H4 (cell line): ENCODE measurements at regions not wholly inside any gene's neighbourhood (a gene's known extent, or its start where the extent isn't known, plus 50 kb on each side); places are given as distances from the start of the nearest gene placed in this dataset.

Source experiments
- DNase-seq: peaks from one replicate; pipeline ENCODE4 v3.0.0-alpha.2; 2015; ENCODE audit warnings: low spot score

DNA sequence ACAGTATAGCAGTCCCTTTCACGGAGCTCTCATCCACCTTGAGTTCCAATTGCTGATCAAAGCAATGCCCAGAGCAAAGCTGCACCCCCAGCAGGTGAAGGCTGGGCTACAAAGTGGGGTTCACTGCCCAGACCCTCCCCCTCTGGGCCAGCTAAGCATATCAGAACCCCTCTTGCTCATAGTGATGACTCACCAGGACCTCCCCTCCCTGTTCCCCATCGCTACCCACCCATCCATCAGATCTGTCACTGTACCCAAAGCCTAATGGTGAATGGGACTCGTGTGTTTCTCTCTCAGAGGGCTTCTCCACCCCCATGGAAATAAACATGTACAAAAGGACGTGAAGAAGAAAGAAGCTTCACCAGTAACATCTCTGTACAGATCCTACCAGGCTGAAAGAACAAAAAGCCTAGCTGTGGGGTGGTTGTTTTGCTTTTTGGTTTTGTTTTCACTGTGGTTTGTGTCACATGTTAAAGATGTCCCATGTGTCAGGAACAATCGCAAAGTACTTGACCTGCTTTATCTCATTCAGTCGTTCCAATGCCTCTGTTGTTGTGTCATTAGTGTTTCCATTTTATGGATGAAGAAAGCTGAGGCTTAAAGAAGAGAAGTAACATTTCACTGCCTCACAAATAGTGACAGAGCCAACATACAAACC, 518.5 kb downstream of the CD83 start:
- DNase-seq = no peak

DNA sequence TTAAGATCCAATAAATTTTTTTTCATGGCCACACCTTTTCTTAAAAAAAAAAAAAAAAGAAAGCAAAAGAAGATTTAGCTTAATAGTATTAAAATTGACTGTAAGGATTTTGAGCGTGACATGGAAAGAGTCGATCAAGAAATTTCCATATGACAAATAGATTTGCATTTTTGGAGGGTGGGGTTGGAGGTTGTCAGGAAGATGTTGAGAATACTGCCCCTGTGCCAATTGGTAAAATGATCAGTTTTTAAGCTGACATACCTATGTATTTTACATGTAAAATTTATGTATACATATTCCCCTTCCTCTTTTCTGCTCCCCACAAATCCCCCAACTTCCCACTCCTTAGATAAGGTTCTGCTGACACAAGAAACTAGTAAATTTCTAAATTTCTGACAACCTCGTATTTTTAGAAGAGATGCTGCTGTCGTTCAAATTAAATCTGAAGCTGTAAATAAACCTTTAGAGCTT, 520.9 kb downstream of the CD83 start:
- DNase-seq = no peak

DNA sequence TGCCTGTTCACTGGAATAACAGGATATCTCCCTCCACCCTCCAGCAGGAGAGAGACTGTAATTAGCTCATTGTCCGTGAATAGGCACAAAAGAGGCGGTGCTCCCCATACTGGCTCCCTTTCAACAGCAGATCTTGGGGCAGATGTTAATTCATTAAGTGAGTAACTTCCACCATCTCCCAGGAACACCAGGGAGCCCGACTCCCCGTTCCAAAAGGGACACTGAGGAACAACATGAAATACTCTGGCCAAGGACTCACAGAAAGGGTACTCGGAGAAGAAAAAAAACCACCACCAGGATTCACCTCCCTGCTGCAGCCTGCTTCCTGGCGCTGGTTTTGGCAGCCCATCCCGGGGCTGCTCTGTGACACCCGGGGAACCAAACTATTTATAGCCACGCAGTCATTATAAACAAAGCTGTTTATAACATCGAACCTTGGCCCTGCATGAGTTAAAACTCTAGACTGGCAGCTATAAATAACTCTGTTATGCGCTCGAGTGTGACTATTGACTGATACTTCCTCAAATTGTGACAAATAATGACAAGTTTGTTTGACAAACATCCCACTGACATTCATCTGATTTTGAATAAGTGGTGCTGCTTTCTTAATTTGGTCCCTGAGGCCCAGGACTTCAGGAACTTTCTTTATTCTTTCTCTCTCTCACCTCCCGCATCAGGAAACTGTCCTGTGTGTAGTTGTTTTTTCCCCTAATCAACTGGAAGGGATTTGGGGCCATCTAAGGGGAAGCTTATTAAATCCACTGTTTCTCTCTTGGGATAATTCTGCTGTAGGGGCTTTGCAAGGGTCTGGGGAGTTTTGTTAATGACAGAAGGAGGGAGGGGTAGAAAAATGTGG, 521.6 kb downstream of the CD83 start:
- DNase-seq = no peak

DNA sequence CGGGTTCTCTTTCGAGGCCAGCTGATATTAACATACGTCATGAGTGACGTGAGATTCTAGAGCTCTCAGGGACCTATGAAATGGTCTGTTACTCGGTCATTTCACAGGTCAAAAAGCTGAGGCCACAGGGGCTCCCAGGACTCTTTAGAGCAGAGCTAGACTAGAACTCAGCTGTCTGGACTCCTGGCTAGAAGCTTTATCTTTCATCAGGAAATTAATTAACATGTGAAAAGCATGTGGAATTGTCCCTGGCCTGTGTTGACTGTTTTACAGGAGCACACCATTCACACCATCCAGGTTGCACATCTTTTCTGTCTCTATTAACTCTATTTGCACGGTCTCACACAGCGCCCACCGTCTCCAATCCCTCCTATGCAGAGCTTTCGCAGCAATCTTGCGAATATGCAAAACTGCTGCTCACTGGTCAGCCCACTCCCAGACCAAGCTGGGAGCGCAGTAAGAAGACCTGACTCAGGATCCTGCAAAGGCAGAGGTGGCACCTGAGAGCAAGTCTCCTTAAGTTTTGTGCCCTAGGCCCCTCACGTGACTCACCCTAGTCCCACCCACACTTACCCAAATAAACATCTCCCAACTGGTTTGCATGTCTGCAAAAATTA, 522.5 kb downstream of the CD83 start:
- DNase-seq = no peak

DNA sequence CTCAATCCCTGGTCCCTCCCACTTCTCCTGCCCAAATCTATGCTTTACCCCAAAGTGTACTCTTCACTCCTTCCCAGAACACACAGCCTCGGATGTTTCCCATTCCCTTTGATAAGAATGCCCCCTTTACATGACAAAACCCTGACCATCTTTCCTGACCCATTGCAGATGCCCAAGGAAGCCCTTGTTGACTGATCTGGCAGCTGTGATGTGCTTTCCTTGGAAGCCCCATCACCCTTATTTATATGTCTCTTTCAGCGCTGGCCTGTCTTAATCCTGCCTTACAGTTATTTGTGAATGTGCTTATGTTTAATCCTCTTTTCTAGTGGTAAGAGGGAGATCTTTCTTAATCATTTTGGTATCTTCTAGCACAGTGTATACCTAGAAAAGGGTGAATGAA, 523.1 kb downstream of the CD83 start:
- no peak for DNase-seq

DNA sequence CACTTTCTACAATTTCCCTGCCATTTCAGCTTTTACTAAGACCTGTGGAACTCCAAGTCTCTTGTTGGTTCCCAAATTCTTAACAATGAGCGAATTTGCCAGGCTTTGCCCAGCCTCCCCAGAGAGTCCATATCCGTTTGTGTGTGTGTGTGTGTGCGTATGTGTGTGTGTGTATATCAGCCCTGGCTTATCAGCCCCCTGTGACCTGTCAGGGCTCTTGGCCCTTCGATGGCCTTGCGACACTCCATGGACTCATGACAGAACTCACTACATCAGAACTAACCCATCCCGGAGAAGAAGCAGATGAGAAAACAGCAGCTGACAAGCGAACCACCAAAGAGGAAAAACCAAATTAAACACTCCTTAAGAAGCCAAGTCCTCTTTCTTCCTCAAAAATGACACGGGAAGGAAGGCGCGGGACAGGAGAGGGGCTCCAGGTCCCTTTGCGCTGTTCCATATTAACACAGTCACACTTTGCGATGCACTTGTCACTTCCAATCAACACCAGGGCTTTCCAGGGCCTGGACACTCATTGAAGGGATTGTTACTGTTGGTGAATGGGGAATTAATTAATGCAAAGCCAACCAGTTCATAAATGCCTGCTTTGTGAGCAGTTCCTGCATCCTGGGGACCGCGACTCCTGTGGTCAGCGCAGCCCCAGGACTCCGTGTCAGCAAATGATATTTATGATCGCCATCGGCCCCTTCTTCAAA, 524.0 kb downstream of the CD83 start:
- DNase-seq = no peak

DNA sequence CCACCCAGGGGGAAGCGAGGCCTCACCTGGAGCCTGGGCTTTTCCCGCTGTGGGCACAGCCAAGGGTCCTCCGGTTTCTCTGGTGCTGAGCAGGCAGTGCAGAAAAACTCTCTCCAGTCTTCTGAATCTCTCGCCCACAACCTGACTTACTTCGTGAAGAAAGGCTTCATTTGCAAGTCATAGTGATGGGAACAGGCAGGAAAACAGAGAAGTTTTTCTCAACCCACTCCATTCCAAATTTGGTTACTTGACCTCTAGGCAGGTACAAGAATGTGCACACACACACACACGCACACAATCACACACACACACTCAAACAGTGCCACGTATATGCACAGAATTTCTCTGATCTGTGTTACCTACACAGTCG, 524.5 kb downstream of the CD83 start:
- DNase-seq = no peak

DNA sequence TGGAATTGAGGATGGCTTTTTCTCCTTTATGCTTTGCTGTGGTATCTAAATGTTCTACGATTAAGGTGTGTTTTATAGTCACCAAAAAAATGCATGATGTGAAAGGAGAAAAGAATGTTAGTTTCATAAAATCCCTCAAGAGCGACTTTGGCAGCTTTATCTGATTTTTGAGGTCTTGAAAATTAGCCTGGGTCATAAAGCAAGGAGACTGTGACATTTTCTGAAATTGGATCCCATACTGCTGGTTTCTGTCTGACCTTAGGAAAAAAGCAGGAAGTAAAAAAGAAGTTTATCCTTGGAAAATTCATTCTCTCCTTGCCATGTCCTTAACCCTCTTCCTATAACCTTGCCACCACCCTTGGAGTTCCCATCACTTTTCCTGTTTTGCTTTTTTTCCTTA, 525.3 kb downstream of the CD83 start:
- DNase-seq = no peak

DNA sequence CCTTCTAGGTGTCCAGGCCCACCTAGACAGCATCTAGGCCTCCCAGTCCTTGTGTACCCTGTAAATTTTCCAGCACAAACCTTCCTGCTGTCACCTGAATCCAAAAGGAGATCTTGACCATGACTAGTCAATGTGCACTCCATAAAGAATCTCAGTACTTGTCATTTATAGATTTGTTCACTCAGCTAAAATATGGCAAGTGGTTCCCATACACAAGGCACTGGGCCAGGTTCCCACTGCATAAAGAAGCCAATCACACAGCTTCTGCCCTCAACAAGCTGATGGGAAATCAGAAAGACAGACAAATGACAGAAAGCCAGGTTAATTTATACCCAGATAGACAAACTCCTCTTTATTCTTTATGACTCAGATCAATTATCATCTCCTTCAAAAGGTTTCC, 526.8 kb downstream of the CD83 start:
- no peak for DNase-seq

DNA sequence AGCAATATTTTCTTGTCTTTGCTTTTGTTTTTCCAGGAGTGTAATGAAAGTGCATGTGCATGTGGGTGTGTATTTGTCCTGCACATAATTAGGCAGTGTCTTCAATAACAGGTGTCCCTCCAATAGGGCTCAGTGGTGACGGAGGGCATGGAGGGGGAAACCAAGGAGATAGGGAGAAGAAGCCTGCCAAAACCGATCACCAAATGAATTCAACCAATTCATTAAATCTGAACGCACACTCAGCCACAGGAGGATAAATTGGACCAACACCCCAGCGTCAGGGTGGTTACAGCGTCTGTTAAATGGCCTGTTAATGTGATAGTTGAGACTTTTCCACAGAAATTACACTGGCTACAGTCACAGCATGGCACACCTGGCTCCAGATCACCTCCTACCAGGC, 527.6 kb downstream of the CD83 start:
- no peak for DNase-seq

DNA sequence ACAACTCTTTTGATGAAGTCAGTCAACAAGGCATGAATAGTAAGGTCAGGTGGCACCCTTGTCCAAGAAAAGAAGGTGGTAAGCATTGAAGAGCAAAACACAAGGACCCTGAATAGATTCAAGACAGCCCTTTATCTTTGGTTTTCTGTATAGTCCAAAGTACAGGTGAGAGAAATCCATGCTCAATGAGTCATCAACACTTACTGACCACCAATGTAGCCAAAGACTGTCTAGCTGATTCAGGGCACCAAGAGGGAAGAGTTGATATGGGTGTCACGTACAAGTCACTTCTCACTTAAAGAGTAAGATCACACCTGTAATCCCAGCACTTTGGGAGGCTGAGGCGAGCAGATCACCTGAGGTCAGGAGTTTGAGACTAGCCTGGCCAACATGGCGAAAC, 528.3 kb downstream of the CD83 start:
- DNase-seq = no peak

DNA sequence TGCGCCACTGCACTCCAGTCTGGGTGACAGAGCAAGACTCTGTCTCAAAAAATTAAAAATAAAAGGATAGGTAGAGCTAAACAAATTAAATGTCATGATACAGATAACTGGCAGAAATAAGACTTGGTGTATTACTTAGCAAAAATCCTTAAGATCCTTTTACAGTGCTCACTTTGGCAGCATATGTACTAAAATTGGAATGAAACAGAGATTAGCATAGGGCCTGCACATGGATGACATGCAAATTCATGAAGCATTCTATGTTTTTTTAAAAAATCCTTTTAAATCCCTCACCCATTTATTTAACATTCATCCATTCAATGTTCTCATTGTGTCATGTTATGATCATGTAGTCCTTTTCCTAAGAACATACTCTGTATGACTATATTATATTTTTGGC, 528.8 kb downstream of the CD83 start:
- DNase-seq = no peak

DNA sequence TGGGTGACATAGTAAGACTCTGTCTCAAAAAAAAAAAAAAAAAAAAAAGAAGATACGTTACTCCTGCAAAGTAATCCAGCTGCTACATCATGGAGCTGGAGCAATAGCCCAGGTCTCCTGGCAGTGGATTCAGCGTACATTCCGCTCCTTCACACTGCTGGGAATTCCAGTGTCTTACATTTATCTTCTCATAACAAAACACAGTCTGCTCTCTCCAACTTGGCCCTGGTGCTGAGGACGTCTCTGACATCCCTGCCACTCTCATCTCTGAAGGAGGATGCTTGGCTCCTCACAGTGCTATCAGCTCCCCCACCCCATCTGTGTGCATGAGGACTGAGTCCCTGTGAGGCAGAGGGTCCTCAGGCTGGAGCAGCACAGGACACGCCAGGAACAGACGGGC, 529.8 kb downstream of the CD83 start:
- no peak for DNase-seq

DNA sequence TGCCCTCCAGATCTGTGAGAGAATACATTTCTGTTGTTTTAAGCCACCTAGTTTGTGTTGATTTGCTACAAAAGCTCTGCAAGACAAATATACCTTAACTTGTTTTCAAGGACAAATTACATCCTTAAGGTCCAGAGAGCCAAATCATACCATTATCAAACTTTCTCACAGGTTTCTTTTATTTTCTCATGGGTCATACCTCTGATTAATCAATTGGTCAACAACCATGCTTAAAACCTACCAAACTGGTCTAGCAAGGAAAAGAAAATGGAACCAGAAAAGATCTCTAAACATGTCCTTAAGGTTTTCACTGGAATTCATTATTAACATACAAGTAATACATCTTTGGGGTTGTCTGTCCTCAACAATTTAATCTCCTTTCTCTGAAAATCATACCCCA, 535.0 kb downstream of the CD83 start:
- no peak for DNase-seq

DNA sequence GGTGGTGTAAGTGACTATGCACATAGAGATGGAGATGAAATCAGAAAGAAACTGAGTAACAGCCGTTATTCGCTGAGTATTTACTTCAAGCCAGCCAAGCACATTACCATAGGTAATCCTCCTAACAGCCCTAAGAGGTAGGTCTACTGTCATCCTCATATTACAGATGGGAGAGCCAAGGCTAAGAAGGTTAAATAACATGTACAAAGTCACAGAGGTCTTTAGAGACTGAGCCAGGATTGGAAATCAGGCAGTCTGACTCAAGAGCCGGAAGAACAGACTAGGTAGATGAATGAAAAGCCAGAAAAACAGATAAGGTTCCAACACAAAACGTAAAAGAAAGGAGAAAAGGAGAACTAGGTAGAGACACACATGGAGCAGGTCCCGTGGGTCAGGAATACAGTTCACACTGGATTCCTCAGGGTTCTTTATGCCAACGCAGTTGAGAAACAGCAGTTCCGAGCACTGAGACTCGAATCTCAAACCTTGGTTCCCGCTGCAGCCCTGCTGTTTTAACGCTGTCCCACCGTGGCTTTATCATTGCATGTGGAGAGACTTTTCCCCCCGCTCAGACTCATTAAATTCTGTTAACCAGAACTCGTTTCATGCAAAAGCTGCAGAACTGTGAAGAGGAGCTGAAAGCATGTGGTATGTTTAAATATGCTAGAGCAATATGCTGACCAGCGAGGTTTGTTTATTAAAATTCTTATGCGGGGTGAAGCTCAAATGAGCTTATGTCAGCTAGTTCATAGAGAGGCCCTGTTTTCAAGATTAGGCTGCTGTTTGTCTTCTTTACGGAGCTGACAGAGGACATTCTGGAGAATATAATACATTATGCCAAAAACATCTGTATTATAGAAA, 537.9 kb downstream of the CD83 start:
- DNase-seq = no peak

DNA sequence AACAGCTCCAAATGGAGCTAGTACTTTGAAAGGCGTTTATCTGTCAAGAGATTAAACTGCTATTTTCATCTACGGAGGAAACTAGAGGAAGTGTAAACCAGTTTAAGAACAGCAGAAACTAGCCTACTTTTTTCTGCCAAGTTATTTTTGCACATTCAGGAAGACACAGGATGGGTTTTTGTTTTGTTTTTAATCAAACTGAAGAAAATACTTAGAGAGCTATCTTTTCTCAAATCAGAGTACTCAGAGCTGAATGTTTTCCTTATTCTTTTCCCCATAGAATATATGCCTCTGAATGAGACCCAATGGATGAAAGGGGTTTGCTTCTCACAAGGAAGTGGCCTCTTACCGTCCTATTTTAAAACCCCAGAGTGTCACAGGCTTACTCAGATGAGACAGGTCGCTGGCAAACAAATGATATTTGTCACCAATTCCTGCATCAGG, 538.5 kb downstream of the CD83 start:
- no peak for DNase-seq

DNA sequence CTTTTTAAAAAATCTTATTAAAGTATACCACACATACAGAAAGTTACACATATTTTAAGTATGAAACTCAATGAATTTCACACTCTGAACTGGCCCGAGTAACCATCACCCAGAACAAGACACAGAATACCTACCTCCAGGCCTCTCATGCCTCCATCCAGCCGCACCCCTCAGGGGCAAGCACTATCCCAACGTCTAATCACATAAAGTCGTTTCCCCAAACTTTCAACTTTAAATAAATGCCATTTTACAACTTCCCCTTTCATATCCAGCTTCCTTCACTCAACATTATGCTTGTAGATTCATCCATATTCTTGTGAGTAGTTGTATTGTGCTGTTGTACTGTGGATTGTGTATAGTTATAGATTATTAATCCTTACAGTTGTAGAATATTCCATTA, 539.1 kb downstream of the CD83 start:
- DNase-seq = no peak

DNA sequence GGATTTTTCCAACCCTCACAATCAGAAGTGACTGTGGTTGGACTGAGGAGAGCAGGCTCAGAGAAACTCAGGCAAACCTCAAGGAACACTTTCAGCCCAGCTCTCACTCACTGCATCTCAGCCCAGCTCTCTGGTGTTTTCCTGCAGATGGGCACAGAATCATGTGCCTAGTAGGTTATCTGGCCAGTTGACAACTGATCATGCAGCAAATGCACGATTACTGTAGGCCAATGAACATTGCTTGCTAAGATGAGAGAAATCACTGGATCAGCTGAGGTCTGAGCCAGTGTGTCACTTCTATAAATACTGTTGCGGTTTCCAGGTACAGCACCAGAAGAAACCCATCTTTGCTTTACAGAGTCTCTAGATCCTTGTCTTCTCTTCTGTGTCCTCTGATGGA, 540.5 kb downstream of the CD83 start:
- no peak for DNase-seq

DNA sequence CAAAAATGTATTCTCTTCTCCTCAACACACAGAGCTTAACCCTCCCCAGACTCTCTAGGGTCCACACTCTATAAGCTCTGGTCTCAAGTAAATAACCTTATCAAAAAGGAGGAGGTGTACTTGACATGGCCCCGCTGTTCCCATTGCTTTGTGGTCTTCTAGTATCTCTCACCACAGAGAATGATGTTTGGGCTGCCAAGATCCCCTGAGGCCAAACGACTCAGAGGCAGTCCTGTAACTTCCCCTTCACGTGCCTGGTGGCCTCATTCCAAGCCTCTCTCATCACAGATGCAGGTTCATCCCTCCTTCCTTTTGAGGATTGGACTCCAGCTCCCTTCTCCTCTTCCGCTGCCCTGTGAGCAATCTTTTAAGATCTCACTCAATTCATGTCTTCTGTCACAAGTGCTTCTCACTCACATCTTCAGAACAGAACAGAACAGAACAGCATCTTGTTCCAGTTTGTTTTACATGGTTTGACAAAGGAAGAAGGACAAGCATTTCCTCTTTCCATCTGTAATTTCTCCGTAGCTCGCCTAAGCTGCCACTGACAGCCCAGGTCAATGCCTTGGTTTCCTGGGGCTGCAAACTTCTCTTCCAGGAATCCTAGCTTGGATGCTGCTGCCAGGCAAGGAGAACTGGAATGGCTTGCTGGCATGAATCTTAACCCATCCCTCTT, 541.5 kb downstream of the CD83 start:
- no peak for DNase-seq

DNA sequence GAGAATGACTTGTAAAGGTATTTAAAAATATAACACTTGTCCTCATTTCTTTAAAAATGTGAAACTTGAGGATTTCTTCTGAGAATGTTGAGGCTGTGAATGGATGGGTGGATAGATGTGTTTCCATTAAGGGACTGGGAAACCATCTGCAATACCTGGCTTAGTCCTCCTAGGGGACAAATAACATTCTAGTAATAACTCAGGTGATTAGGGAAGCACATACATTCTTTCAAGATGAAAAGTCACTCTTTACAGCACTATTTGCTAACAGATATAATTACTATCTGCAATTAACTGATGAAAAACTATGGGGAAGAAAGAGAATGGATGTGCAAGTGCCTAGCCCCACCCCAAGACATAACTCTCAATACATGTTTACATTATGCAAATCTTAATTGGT, 542.3 kb downstream of the CD83 start:
- no peak for DNase-seq
